Lower leg skin (tissue), 4 donors: ENCODE measurements at regions not wholly inside any gene's neighbourhood (a gene's known extent, or its start where the extent isn't known, plus 50 kb on each side); places are given as distances from the start of the nearest gene placed in this dataset.
"Not testable (repeated sequence)": the region's sequence is repeated elsewhere in the genome, so short reads cannot be mapped to it uniquely, and the experiment has no call there.

Experiments used
- DNase-seq, 2 donors: peaks; one replicate each; pipeline ENCODE4 v3.0.0-alpha.2; 2019; ENCODE audit warnings: low spot score in 2 of 2
- H3K4me3 ChIP-seq: fragments of 200-600 bp; sonication (generic); 2 replicates; pipeline ENCODE4 v1.5.1; 2017; ENCODE audit warnings: mild to moderate bottlenecking, low read depth; ENCODE audit not compliant: poor library complexity, severe bottlenecking
- POLR2A ChIP-seq, 2 donors: fragments of 450-650 bp; IDR thresholded peaks; one replicate each; pipeline ENCODE4 v1.6.1; 2016 to 2017; ENCODE audit warnings: antibody characterized with exemption in 2 of 2, mild to moderate bottlenecking in 1 of 2, moderate library complexity in 1 of 2
- whole genome bisulfite sequencing, 2 donors: methylation state at CpG; one replicate each; pipeline ENCODE4 v1.1.5; 2018; 5-methylcytosine and 5-hydroxymethylcytosine counted together
- intact Hi-C: fragments of 100-400 bp; cut with DNase I; formaldehyde crosslinking; loops from one replicate; pipeline ENCODE4 v1.15.0; 2023; ENCODE audit warnings: low total_unique reads
- TF ChIP-seq, protein P1 (sequence below), 3 donors: fragments of 450-650 bp; IDR thresholded peaks; one replicate each; pipeline ENCODE4 v1.5.1; 2016; ENCODE audit warnings: antibody characterized with exemption in 3 of 3, mild to moderate bottlenecking in 3 of 3, moderate library complexity in 2 of 3

DNA sequence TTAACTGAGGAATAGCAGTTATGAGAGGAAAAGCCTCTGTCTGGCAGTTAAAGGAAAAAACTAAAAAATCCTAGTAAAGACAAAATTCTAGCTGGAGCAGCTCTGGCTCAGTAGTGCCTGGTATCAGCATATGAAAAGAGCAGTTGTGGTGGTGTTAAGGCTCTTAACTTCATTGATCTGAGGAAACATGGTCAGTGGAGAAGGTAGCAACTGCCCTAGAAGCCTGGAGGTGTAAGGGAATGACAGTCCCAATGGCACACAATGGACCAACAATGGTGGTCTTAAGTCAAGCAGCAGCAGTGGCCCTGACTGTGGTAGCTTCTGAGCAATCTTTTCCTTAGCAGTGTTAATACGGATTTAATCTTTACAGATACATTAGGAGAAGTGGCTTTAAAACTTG is 189.6 kb upstream of the POF1B start:
- WGBS, 2 donors = 45 to 93% methylated on average over 1 of the region's 1 CpG
- no peak for TF ChIP-seq POLR2A (IDR thresholded peaks at IDR 0.05)
- TF ChIP-seq, protein P1, sequence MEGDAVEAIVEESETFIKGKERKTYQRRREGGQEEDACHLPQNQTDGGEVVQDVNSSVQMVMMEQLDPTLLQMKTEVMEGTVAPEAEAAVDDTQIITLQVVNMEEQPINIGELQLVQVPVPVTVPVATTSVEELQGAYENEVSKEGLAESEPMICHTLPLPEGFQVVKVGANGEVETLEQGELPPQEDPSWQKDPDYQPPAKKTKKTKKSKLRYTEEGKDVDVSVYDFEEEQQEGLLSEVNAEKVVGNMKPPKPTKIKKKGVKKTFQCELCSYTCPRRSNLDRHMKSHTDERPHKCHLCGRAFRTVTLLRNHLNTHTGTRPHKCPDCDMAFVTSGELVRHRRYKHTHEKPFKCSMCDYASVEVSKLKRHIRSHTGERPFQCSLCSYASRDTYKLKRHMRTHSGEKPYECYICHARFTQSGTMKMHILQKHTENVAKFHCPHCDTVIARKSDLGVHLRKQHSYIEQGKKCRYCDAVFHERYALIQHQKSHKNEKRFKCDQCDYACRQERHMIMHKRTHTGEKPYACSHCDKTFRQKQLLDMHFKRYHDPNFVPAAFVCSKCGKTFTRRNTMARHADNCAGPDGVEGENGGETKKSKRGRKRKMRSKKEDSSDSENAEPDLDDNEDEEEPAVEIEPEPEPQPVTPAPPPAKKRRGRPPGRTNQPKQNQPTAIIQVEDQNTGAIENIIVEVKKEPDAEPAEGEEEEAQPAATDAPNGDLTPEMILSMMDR (IDR thresholded peaks at IDR 0.05) = no peak
- intact Hi-C loops = no loop called here
- DNase-seq = no peak
- H3K4me3 ChIP-seq = no peak overlapping the region

DNA sequence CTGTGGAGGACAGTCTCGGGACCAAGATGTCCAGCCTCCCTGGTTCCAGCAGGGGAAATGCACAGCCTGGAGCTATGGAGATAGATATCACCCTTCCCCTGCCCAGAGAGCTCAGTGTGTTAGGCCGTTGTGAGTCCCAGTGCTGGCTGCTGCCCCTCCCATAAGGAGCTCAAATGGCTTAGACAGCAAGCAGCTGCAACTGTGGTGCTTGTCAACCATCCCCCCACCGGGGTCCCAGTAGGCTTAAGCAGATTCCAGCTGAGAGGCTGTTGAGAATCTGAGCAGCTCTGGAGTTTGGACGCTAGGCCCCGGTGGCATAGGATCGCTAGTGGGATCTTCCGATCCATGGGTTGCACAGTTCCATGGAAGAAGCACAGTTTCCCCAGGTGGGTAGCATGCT is 181.8 kb upstream of the POF1B start:
- intact Hi-C loops = no loop called here
- no peak for TF ChIP-seq POLR2A (IDR thresholded peaks at IDR 0.05)
- TF ChIP-seq, protein P1 (IDR thresholded peaks at IDR 0.05) = no peak
- WGBS, 2 donors = 73 to 100% methylated on average over 3 to 6 of the region's 7 CpGs
- H3K4me3 ChIP-seq = no peak overlapping the region
- no peak for DNase-seq

DNA sequence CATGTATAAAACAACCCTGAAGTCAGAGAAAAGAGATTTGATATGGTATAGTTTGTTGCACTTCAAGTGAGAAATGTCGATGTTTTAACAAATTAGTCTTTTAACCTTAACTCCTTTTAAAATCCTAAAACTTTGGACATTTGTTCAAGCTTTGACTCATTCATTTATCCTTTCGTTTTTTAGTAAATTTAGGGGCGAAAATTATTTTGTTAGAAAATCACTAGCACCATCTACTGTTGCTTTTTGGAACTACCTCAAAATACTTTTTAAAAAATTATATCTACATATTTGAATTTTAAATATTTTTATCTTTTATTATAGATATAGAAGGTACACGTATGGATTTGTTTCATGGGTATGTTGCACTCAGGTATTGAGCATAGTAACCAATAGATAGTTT is 165.1 kb upstream of the POF1B start:
- no peak overlapping the region for H3K4me3 ChIP-seq
- no peak for DNase-seq
- 5 to 11% methylated on average over 4 of the region's 4 CpGs for WGBS, 2 donors
- intact Hi-C loops = loop anchor here (10.0 kb wide), 1 partner anchor 430 kb away; no protein-coding TSS in a partner anchor
- TF ChIP-seq, protein P1 (IDR thresholded peaks at IDR 0.05) = no peak
- TF ChIP-seq POLR2A (IDR thresholded peaks at IDR 0.05) = no peak

DNA sequence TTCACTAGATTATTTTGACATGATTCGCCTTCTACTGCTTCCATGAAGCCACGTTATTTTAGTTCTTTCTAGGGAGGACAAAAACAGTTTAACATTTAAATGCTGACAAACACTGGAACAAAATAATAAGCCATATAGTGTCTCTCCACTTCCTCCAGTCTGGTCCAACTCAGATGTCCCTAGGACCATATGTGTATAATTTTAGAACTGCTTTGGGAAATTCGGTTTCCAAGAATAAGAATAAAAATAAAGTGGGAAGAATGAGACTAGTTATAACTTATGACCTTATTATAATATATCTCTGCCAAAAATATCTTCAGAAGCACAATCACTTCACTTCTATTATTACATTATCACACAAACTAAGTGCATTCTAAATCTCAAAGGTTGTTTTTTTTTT is 164.4 kb upstream of the POF1B start:
- DNase-seq = no peak
- TF ChIP-seq POLR2A (IDR thresholded peaks at IDR 0.05) = no peak
- TF ChIP-seq, protein P1 (IDR thresholded peaks at IDR 0.05) = no peak
- intact Hi-C loops = loop anchor here (10.0 kb wide), 1 partner anchor 429 kb away; no protein-coding TSS in a partner anchor
- no peak overlapping the region for H3K4me3 ChIP-seq
- WGBS, 2 donors = 54 to 58% methylated on average over 3 of the region's 3 CpGs

DNA sequence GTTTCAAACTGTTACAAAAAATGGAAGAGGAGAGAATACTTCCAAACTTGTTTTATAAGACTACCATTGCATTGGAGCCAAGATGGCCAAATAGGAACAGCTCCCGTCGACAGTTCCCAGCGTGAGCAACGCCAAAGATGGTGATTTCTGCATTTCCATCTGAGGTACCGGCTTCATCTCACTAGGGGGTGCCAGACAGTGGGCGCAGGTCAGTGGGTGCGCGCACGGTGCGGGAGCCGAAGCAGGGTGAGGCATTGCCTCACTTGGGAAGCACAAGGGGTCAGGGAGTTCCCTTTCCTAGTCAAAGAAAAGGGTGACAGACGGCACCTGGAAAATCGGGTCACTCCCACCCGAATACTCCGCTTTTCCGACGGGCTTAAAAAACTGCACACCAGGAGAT is 149.7 kb upstream of the POF1B start:
- WGBS, 2 donors = 82 to 95% methylated on average over 17 of the region's 17 CpGs
- DNase-seq, intact Hi-C loops, H3K4me3 ChIP-seq: not testable (repeated sequence)

DNA sequence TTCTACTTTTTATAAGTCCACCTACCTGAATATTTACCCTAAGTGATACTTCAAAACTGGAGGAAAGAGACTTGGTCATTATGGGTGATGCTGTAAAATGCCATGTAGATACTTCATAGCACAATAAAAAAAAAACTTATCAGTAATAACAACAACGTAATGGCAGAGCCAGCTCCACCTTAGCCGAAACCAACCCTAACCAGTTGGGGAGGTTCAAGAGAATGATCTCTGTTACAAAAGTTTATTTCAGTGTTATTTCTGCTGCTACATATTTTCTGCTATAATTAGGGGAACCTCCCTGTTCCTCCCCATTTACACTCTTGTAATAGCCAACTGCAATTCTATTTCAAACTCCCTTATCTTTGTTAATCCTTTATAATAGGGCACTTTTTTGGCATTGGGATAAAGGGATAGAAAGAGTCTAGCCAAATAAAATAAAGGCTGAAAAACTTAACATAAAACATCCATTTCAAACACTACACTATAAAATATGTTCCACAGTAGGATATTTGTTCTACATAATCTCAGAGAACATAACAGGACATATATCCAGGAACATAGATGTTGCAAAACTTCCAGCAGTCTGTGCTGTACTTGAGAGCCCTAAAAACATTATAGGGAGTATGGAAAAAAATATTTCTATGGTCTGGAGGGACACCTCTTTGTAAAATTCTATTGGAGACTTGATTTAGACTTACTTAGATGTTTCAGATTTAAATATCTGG is 138.7 kb upstream of the POF1B start:
- H3K4me3 ChIP-seq = no peak overlapping the region
- no peak for TF ChIP-seq POLR2A (IDR thresholded peaks at IDR 0.05)
- TF ChIP-seq, protein P1 (IDR thresholded peaks at IDR 0.05) = no peak
- DNase-seq = no peak
- 41 to 52% methylated on average over 2 of the region's 2 CpGs for WGBS, 2 donors
- intact Hi-C loops = no loop called here
